Prostate gland (tissue), 2 donors: ENCODE measurements at regions not wholly inside any gene's neighbourhood (a gene's known extent, or its start where the extent isn't known, plus 50 kb on each side); places are given as distances from the start of the nearest gene placed in this dataset.

Experiments
- POLR2A ChIP-seq: fragments of 450-650 bp; IDR thresholded peaks from one replicate; pipeline ENCODE4 v1.6.1; 2016; ENCODE audit warnings: antibody characterized with exemption, mild to moderate bottlenecking
- TF ChIP-seq, protein P1 (sequence below), 4 experiments: fragments of 200-600 bp in 2 of 4; fragments of 450-650 bp in 2 of 4; sonication (generic) in 2 of 4; IDR thresholded peaks; 1 replicate in 3 of 4; 2 replicates in 1 of 4; pipeline ENCODE4 v1.5.1; 2016 to 2019; ENCODE audit warnings: antibody characterized with exemption in 4 of 4, mild to moderate bottlenecking in 2 of 4, moderate library complexity in 2 of 4

DNA sequence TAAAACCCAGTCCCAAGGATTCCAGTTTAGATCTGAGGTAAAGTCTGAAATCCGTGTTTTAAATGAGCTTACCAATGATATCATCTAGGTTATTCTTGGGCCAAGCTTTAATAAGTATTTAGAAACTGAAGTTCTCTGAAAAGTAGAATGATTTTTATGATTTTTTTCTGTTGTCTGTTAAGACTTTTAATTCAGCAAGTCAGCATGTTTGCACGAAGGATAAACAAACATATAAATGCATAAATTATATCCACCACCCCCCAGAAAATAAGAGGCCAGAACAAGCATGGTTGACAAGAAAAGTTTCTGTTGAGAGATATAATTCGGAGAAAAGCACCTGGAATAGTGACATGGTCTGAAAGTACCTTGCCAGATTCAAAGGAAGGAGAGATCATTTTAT, 655.7 kb downstream of the NOVA1 start:
- TF ChIP-seq POLR2A, result no peak
- TF ChIP-seq, protein P1, sequence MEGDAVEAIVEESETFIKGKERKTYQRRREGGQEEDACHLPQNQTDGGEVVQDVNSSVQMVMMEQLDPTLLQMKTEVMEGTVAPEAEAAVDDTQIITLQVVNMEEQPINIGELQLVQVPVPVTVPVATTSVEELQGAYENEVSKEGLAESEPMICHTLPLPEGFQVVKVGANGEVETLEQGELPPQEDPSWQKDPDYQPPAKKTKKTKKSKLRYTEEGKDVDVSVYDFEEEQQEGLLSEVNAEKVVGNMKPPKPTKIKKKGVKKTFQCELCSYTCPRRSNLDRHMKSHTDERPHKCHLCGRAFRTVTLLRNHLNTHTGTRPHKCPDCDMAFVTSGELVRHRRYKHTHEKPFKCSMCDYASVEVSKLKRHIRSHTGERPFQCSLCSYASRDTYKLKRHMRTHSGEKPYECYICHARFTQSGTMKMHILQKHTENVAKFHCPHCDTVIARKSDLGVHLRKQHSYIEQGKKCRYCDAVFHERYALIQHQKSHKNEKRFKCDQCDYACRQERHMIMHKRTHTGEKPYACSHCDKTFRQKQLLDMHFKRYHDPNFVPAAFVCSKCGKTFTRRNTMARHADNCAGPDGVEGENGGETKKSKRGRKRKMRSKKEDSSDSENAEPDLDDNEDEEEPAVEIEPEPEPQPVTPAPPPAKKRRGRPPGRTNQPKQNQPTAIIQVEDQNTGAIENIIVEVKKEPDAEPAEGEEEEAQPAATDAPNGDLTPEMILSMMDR (IDR thresholded peaks at IDR 0.05), result no peak
